Activated naive CD8-positive, alpha-beta T cell treated with anti-CD3 and anti-CD28 coated beads for 36 hours (primary cell): ENCODE measurements at regions not wholly inside any gene's neighbourhood (a gene's known extent, or its start where the extent isn't known, plus 50 kb on each side); places are given as distances from the start of the nearest gene placed in this dataset.
A peak's percentile ranks its signal among the peaks of the same experiment; 100 is the strongest.

Source experiments
- DNase-seq: peaks from one replicate; pipeline ENCODE4 v3.0.0; 2021
- H3K27ac Mint-ChIP-seq: one replicate; pipeline ENCODE4 v1.8.0; 2022; ENCODE audit warnings: mild to moderate bottlenecking, moderate library complexity, mixed read lengths
- H3K27me3 Mint-ChIP-seq: one replicate; pipeline ENCODE4 v1.8.0; 2022; ENCODE audit warnings: mild to moderate bottlenecking, mixed read lengths
- H3K36me3 Mint-ChIP-seq: one replicate; pipeline ENCODE4 v1.8.0; 2021; ENCODE audit warnings: mild to moderate bottlenecking, mixed read lengths
- H3K4me1 Mint-ChIP-seq: one replicate; pipeline ENCODE4 v1.8.0; 2021; ENCODE audit warnings: mixed read lengths
- H3K4me3 Mint-ChIP-seq: one replicate; pipeline ENCODE4 v1.8.0; 2022; ENCODE audit warnings: mild to moderate bottlenecking, moderate library complexity, mixed read lengths
- H3K9me3 Mint-ChIP-seq: one replicate; pipeline ENCODE4 v1.8.0; 2022; ENCODE audit warnings: mixed read lengths

DNA sequence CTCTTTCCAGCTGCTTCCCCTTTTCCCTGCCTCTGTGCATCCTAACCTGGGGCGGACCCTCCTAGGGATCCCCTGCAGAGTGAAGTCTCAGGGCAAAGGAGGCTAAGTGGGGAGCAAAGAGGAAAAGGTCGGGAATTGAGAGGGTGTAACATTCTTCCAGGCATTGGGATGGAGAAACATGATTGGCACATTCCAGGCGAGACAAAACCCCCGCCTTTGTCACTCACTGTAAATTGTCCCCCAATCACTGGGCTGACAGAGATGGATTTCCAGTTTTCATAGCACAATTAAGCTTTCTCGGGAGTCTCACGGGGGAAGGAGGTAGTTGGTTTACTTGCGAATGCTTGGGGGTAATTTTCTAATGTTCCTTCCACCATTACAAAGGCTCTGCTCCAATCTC, 74.9 kb downstream of the MIAT start:
- H3K27me3 Mint-ChIP-seq, result no peaks in the 10 kb centered on the region

DNA sequence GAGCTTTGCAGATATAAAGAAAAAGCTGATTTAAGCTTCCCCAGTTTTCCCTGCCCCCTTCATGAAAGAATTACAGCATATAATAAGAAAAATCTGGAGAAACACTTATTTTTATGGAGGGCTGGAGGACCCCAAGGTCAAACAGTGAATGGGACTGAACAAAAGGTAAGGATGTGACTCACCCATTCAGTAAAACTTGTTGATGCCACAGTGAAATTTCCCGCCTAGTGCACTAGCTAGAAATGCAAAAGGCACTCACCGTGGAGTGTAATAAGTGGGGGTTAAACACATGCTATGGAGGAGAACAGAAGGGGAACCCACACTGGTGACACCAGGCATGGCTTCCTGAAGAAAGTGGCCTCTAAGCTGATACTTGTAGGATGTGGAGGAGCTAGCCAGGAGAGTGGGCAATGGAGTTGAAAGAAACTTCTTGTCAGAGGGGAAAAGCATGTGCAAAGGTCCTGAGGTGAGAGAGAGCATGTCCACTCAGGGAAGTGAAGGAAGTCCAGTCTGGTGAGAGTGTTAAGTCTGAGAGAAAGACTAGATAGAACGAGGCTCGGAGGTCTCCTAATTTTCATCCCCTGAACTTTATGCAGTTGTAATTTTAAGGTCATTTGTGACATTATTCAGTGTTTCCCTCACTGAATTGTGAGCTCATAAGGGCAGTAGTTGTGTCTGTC, 77.1 kb downstream of the MIAT start:
- H3K4me3 Mint-ChIP-seq, result no peak overlapping the region
- H3K27ac Mint-ChIP-seq, result no peak overlapping the region
- no peak for DNase-seq
- no peaks in the 10 kb centered on the region for H3K27me3 Mint-ChIP-seq
- no peaks in the 10 kb centered on the region for H3K4me1 Mint-ChIP-seq
- H3K9me3 Mint-ChIP-seq, result no peaks in the 10 kb centered on the region
- peaks cover 14% of the 10 kb centered on the region for H3K36me3 Mint-ChIP-seq

More for the DNA sequence above, 74.9 kb downstream of the MIAT start:
- no peak overlapping the region for H3K4me3 Mint-ChIP-seq
- no peak for DNase-seq
- H3K4me1 Mint-ChIP-seq, result no peaks in the 10 kb centered on the region
- H3K36me3 Mint-ChIP-seq, result peaks cover 18% of the 10 kb centered on the region
- no peaks in the 10 kb centered on the region for H3K9me3 Mint-ChIP-seq
- H3K27ac Mint-ChIP-seq, result no peak overlapping the region

DNA sequence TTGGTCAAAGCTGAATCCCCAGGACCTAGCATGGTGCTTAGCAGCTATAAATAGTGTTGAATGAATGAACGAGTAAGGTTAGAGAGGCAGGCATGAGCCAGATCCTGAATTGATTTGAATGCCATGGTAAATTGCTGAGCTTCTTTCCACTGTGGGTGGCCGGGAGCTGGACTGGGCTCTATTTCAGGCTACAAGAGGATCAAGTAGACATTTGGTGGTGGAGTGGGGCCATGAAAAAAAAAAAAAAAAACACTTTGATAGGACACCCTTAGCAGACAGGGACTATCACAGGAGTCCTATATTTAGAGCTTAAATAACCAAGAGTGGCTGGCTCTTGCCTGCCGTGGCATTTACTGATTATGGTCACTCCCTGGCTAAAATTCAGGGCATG, 77.6 kb downstream of the MIAT start:
- Mint-ChIP-seq H3K36me3 (peaks cover 14% of the 10 kb centered on the region), H3K9me3 (no peaks in the 10 kb centered on the region), H3K27ac (no peak overlapping the region), H3K4me3 (no peak overlapping the region), H3K27me3 (no peaks in the 10 kb centered on the region), H3K4me1 (no peaks in the 10 kb centered on the region)
- no peak for DNase-seq

DNA sequence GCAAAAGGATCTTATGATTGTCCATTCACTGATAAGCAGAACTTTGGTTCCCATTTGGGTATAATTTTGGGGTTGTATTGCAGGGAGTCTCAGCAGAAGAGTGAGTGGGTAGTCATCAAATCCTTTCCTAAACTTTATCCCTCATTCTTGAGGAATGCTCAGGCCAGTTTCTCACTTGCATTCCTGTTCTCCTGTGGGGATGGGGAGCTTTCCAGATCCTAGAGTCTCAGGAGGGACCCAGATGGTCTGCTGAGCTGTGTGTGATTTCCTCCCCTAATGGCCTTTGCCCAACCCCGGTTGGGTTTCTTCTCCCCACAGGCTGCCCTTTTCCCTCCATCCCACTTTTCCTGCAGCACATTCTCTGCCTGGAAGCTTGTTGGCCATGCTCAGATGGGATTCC, 79.9 kb downstream of the MIAT start:
- Mint-ChIP-seq H3K36me3 (peaks cover 13% of the 10 kb centered on the region), H3K4me3 (no peak overlapping the region), H3K4me1 (no peaks in the 10 kb centered on the region), H3K27ac (no peak overlapping the region), H3K27me3 (no peaks in the 10 kb centered on the region), H3K9me3 (no peaks in the 10 kb centered on the region)
- no peak for DNase-seq

DNA sequence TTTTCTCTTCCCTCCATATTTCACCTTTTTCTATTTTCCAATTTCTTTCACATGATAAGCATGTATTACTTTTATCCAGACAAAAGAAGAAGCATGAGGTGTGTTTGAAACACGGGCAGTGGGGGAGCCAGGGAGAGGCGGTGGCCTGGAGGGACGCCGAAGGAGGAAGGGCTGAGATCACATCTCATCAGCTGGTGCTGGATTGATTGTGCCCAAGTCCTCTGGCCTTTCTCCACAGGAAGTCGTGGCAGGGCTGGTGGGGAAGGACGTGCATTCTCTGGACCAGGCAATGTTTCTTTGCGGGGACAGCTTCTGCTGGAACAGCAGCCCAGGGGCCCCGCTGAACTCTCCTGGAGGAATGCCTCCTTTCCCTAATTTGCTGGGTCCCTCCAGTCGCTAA, 82.9 kb downstream of the MIAT start:
- Mint-ChIP-seq H3K4me1 (no peaks in the 10 kb centered on the region), H3K36me3 (peaks cover 4% of the 10 kb centered on the region), H3K9me3 (no peaks in the 10 kb centered on the region), H3K27me3 (no peaks in the 10 kb centered on the region), H3K4me3 (no peak overlapping the region), H3K27ac (no peak overlapping the region)
- no peak for DNase-seq

DNA sequence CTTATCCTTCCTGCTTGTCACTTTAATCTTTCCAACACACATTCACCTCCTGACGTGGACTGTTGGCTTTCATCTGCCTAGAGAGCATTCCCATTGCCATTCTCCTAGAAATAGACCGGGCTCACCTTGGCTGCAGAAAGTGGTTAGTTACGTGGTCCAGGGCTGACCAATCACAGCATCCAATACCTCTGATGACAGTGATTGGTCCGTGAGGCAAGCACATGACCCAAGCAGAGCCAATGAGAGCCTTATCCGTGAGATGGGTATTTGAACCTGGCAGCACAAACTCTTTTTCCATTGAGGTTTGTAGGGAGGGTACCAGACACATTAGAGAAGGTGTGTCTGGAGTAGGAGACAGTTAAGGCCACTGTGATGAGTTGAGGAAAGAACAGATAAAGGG, 85.8 kb downstream of the MIAT start:
- no peaks in the 10 kb centered on the region for H3K9me3 Mint-ChIP-seq
- H3K36me3 Mint-ChIP-seq, result no peaks in the 10 kb centered on the region

DNA sequence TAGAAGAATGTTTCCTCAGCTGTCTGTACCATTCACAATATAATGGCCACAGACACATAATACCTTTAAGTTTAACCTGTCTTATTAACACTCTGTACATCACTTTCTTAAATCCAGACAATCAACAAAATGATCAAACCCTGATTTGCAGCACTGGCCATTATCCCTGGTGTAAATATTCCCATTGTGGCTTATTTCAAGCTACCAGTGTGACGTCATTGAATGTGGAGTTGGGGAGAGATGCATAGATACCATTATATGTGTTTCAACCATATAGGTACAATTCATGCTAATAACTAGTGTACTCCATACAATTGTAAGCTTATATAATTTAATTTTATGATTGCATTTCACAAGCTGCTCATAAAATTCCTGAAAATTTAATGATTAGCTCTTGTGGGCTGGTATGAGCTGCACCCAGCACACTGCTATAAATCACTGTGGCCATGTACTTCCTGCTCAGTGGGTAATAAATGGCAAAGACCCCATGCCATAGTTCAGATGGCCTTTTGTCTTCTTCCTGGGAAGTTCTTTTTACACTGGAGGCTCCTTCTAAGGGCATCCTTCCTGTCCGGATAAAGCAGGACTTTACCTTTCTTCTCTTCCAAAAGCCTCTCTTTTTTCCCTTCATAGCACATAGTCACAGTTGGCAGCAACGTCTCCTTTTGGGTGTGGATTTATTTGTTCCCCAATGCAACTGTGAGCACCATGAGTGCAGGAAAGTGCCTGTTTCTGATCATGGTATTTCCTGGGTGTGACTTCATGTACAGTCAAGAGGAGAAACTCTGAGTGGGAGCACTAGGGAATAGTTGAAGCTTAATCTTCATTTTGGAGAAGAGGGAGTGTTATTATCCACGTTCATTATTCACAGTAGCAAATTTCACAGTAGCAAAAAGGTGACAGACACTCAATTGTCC, 87.8 kb downstream of the MIAT start:
- Mint-ChIP-seq H3K9me3 (no peaks in the 10 kb centered on the region), H3K36me3 (no peaks in the 10 kb centered on the region), H3K4me3 (no peak overlapping the region), H3K27me3 (no peaks in the 10 kb centered on the region), H3K27ac (no peak overlapping the region), H3K4me1 (no peaks in the 10 kb centered on the region)
- no peak for DNase-seq

More for the DNA sequence above, 85.8 kb downstream of the MIAT start:
- Mint-ChIP-seq H3K27me3 (no peaks in the 10 kb centered on the region), H3K4me1 (no peaks in the 10 kb centered on the region), H3K4me3 (no peak overlapping the region), H3K27ac (no peak overlapping the region)
- DNase-seq, result no peak

DNA sequence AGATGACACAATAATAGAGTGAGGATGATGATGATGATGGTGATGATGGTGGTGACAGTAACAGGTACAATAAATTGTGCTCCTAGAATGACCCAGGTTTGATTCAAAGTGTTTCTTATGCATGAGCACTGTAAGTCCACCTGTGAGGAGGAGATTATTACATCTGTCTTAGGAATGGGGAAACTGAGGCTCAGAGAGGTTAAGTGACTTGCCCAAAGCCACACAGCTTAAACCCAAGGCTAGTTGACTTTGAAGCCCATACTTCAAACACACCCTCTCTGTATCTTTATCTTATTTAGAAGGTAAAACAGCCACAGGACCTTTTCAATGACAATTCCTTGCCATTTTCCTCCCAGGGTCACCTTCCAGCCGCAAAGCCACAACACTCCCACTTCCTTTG, 88.9 kb downstream of the MIAT start:
- Mint-ChIP-seq H3K36me3 (peaks cover 1% of the 10 kb centered on the region), H3K9me3 (no peaks in the 10 kb centered on the region), H3K27me3 (no peaks in the 10 kb centered on the region), H3K4me1 (no peaks in the 10 kb centered on the region), H3K27ac (no peak overlapping the region), H3K4me3 (no peak overlapping the region)
- DNase-seq, result no peak

DNA sequence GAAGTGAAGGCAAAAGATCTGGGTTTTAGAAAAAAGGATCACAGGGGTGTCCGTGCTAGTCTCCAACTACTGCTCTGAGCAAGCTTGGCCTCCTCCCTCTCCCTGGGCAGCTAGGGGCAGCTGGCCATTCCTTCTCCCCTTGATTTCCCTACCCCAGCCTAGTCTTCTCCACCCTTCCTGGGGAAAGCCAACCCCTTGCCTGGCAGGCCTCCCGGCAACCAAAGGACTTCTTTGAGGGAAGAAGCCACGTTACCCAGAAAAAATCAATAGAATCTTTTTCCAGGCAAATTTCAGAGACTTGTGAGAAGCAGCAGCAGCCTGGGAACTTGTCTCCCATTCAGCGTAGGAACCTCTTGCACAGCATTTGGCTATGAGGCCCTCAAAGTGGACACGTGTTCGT, 91.5 kb downstream of the MIAT start:
- DNase-seq, result no peak
- Mint-ChIP-seq H3K9me3 (no peaks in the 10 kb centered on the region), H3K4me1 (no peaks in the 10 kb centered on the region), H3K27ac (no peak overlapping the region), H3K36me3 (peaks cover 1% of the 10 kb centered on the region), H3K27me3 (no peaks in the 10 kb centered on the region), H3K4me3 (no peak overlapping the region)

DNA sequence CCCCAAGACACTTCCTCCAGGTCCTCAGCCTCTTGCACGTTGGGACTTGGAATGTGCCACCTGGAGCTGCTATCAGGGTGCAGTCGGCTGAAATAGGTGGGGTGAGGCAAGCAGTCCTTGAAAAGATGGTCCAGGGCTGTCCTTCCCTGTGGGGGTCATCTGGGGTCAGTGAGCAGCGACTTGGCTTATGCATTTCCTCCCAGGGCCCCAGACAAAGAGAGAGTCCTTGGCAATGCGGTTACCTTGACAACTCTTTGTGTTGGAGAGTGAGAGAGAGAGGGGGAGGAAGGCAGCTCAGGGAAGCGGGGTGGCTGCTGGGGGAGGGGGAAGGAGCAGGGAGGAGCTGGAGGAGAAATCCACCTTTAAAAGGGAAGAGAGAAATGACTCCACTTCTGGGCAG, 93.8 kb downstream of the MIAT start:
- H3K36me3 Mint-ChIP-seq, result peaks cover 1% of the 10 kb centered on the region
- H3K27ac Mint-ChIP-seq, result no peak overlapping the region
- no peaks in the 10 kb centered on the region for H3K9me3 Mint-ChIP-seq
- H3K27me3 Mint-ChIP-seq, result no peaks in the 10 kb centered on the region
- no peaks in the 10 kb centered on the region for H3K4me1 Mint-ChIP-seq
- no peak overlapping the region for H3K4me3 Mint-ChIP-seq
- no peak for DNase-seq

DNA sequence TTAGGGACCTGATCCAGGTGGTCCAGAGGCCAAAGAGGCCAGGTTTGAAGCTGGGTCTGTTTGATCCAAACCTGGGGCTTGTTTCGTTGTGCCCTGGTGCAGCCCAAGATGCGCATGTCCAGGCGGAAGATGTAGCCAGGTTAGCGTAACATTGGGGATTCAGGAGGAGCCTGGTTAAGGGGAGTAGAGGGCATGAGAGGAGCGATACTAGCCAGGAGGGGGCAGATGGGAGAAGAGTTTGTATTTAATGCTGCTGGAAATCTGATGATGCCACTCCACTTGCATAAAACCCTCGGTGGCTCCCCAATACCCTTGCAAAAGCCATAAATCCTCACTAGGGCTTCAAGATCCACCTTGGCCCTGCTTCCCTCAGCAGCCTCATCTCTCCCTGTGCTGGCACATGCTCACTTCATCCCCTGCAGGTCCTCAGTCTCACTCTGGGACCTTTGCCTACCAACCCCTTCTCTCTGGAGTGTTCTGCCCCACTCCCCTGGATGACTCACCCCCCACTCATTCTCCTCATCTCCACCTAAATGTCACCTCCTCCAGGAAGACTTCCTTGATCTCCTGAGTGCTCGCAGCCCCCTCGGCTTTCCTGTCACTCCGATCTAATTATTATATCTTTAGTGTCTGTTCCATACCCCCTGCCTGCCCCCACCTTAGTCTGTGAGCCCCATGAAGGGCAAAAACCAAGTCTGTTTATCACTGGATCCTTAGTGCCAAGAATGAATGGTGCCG, 95.9 kb downstream of the MIAT start:
- H3K4me1 Mint-ChIP-seq, result no peaks in the 10 kb centered on the region
- peaks cover 12% of the 10 kb centered on the region for H3K36me3 Mint-ChIP-seq
- no peak overlapping the region for H3K4me3 Mint-ChIP-seq
- no peak for DNase-seq
- no peaks in the 10 kb centered on the region for H3K27me3 Mint-ChIP-seq
- peaks cover 4% of the 10 kb centered on the region for H3K9me3 Mint-ChIP-seq
- H3K27ac Mint-ChIP-seq, result no peak overlapping the region

DNA sequence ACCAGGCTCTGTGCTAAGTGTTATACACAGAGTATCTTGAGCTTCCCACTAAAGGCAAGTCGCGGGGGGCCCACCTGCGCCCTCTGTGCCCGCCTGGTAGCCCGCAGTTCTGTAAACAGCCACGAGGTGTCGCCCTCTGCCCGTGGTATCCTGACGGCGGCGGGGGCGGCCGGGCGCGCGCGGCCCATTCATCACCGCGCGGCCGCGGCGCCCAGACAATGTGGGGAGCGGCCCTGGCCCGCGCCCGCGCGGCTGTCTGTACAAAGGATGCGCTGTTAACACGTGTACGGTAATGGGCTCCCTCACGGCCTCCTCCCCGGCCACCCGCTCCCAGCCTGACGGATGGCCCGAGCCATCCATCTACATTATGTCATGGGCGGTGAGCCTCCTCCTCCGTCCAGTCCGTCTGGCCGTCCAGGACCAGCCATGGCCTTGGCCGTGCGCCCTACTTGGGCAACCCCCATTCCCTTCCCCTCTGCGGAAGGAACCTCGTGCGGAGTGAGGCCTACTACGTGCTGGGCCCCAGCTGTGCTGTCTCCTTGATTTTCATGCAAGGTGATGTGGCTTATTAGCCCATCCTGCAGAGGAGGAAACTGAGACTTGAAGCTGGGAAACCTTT, 99.4 kb downstream of the MIAT start:
- no peaks in the 10 kb centered on the region for H3K27me3 Mint-ChIP-seq
- H3K4me1 Mint-ChIP-seq, result peaks cover 5% of the 10 kb centered on the region
- peak; percentile 61 for DNase-seq
- peaks cover 11% of the 10 kb centered on the region for H3K36me3 Mint-ChIP-seq
- peaks cover 4% of the 10 kb centered on the region for H3K9me3 Mint-ChIP-seq
- H3K4me3 Mint-ChIP-seq, result no peak overlapping the region
- H3K27ac Mint-ChIP-seq, result no peak overlapping the region

DNA sequence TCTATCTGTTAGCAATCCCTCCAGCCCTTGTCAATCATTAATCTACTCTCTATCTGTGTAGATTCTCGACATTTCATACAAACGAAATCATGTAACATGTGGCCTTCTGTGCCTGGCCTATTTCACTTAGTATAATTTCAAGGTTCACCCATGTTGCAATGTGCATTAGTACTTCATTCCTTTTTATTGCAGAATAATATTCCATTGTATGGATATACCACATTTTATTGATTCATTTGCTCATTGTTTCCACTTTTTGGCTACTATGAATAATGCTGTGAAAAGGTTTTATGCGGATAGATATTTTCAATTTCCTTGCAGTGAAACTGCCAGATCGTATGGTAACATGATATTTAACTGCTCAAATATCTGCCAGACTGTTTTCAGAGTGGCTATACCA, 100.1 kb downstream of the MIAT start:
- H3K4me1 Mint-ChIP-seq, result peaks cover 5% of the 10 kb centered on the region
- peaks cover 4% of the 10 kb centered on the region for H3K9me3 Mint-ChIP-seq
- H3K27ac Mint-ChIP-seq, result no peak overlapping the region
- H3K27me3 Mint-ChIP-seq, result no peaks in the 10 kb centered on the region
- H3K4me3 Mint-ChIP-seq, result no peak overlapping the region
- DNase-seq, result no peak
- peaks cover 11% of the 10 kb centered on the region for H3K36me3 Mint-ChIP-seq

DNA sequence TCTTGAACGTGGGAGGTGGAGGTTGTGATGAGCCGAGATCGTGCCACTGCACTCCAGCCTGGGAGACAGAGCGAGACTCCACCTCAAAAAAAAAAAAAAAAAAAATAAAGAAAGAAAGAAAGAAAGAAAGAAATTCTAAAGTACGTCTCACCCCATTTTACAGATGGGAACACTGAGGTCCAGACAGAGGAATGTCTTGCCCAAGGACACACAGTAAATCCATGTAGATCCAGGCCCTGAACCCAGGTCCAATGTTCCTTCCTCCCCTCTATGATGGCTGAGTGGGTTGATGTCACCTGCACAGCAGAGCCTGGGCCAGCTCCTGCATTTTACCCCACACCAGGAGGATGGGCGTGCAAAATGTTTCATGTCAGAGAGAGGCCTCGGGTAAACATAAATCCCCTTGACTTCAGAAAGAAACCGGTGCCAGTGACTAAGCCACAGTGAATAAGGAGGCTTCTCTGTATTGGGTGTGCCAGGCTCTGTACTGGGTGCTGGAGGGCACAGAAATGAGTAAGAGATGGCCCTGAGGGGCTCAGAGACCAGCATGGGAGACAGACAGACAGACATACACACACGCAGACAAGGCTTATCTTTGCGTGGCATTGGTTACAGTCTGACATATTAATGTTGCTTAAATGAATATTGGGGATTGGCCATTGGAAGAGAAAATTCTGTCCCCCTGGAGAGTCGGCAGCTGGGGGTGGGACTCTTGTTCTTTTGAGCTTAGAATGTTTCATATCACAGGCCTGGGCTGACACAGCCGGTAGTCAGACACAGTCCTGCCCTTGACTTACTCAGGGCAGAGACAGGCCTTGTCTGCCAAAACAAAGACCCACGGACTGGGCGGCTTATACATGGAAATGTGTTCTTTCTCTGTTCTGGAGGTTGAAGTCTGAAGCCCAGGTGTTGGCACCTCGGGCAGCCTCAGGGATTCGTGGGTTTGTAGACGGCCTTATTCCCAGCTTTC, 105.4 kb downstream of the MIAT start:
- Mint-ChIP-seq H3K9me3 (peaks cover 5% of the 10 kb centered on the region), H3K36me3 (peaks cover 19% of the 10 kb centered on the region), H3K27me3 (no peaks in the 10 kb centered on the region), H3K4me3 (no peak overlapping the region), H3K27ac (no peak overlapping the region), H3K4me1 (peaks cover 5% of the 10 kb centered on the region)
- DNase-seq, result no peak
